ENCODE measurements at regions not wholly inside any gene's neighbourhood (a gene's known extent, or its start where the extent isn't known, plus 50 kb on each side); places are given as distances from the start of the nearest gene placed in this dataset.

DNA sequence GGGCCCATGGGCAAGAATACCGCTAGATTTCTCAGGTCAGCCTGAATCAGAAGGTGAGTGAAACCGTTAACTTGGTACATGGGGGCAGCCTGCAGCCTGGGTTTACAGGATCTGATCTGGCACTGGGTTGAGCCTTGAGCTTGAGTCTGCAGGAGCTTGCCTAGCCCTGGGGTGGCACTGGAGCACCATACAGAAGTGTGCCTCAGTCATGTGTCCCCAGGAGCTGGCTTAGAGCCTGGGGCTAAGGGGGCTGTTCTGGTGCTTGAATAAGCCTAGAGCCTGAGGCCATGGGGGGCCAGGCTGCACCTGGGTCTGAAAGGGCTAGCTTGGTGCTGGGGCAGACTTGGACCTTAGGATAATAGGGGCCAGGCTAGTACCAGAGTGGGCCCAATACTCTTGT is 457.2 kb upstream of the PBX1 start:
- H3K27ac ChIP-seq (ENCODE audit: low read depth in 2 of 2, low read length in 2 of 2) = no peak overlapping the region
- TF ChIP-seq, protein P1, sequence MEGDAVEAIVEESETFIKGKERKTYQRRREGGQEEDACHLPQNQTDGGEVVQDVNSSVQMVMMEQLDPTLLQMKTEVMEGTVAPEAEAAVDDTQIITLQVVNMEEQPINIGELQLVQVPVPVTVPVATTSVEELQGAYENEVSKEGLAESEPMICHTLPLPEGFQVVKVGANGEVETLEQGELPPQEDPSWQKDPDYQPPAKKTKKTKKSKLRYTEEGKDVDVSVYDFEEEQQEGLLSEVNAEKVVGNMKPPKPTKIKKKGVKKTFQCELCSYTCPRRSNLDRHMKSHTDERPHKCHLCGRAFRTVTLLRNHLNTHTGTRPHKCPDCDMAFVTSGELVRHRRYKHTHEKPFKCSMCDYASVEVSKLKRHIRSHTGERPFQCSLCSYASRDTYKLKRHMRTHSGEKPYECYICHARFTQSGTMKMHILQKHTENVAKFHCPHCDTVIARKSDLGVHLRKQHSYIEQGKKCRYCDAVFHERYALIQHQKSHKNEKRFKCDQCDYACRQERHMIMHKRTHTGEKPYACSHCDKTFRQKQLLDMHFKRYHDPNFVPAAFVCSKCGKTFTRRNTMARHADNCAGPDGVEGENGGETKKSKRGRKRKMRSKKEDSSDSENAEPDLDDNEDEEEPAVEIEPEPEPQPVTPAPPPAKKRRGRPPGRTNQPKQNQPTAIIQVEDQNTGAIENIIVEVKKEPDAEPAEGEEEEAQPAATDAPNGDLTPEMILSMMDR (IDR thresholded peaks at IDR 0.05; ENCODE audit: borderline replicate concordance, extremely low read depth, insufficient read depth) = no peak
- peak in 1 of 5 donors; percentile 37 for DNase-seq
- peaks cover 0 to 5% (median 2%) of the 10 kb centered on the region in 3 donors for H3K9me3 ChIP-seq (ENCODE audit: control insufficient read depth in 2 of 3, insufficient read depth in 1 of 3, low read length in 3 of 3)
- no peaks in the 10 kb centered on the region for H3K36me3 ChIP-seq (ENCODE audit: control insufficient read depth in 2 of 3, insufficient read depth in 3 of 3, low read length in 3 of 3)
- no peak overlapping the region for H3K9ac ChIP-seq (ENCODE audit: low read length in 3 of 3)
- no peaks in the 10 kb centered on the region for H3K27me3 ChIP-seq (ENCODE audit: control insufficient read depth, insufficient read depth, low read length)
- H3K4me3 ChIP-seq (ENCODE audit: low read length in 3 of 3) = no peak overlapping the region
- FAIRE-seq = no peak
- H3K4me1 ChIP-seq (ENCODE audit: control insufficient read depth in 2 of 3, insufficient read depth in 2 of 3, low read depth in 1 of 3, low read length in 3 of 3) = no peaks in the 10 kb centered on the region
- intact Hi-C loops (cut with DNase I) = no loop called here

DNA sequence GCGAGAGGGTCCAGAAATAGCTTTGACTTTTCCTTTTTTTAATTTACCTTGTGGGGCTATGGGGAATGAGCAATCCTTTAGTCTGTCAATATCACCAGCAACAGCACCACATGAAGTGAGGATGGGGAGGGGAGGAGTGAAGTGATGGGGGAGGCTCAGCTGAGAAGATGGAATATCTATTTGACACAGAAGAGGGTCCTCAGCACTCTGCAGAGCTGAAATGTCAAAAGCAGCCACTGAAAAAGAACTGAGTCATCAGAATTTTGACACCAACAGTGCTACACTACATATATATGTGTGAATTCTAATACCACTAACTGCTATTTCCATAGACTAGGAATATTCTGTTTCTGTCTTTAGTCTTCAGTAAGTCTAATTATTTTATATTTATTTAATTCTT is 427.0 kb upstream of the PBX1 start:
- Histone ChIP-seq H3K9ac (ENCODE audit: low read length in 3 of 3) (no peak overlapping the region), H3K4me3 (ENCODE audit: low read length in 3 of 3) (no peak overlapping the region), H3K27ac (ENCODE audit: low read depth in 2 of 2, low read length in 2 of 2) (no peak overlapping the region), H3K27me3 (ENCODE audit: control insufficient read depth, insufficient read depth, low read length) (no peaks in the 10 kb centered on the region), H3K4me1 (ENCODE audit: control insufficient read depth in 2 of 3, insufficient read depth in 2 of 3, low read depth in 1 of 3, low read length in 3 of 3) (no peaks in the 10 kb centered on the region), H3K36me3 (ENCODE audit: control insufficient read depth in 2 of 3, insufficient read depth in 3 of 3, low read length in 3 of 3) (no peaks in the 10 kb centered on the region), H3K9me3 (ENCODE audit: control insufficient read depth in 2 of 3, insufficient read depth in 1 of 3, low read length in 3 of 3) (no peaks in the 10 kb centered on the region)
- intact Hi-C loops (cut with DNase I) = no loop called here
- no peak for FAIRE-seq
- DNase-seq = no peak
- TF ChIP-seq, protein P1 (IDR thresholded peaks at IDR 0.05; ENCODE audit: borderline replicate concordance, extremely low read depth, insufficient read depth) = no peak

DNA sequence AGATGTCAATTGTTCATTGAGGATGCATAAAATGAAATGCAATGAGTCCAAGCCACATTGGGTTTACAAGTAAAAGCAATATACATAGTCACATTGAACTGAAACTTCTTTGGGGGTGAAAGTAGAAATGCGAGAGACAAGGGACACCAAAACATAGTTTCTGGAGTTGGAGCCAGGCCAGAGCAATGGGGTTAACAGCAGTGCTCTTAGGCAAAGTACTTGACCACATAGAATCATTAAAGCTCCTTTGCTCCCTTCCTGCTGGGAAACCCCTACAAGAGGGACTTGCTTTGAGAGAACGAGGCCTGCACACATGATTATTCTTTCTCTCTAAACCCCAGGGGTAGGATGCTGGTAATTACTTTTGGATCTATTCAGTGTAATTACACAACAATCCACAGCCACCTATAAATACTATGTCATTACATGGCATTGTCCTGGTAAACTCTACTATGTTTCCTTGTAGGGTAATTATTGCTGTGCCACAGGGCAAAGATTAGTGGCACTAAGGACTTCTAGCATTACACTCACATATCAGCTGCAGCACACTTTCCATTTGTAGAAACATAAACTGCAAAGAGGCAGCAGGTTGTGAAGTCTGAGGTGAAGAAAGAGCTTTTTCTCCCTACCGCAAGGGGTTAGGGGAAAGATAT is 421.6 kb upstream of the PBX1 start:
- intact Hi-C loops (cut with DNase I) = no loop called here
- no peak overlapping the region for H3K27ac ChIP-seq (ENCODE audit: low read depth in 2 of 2, low read length in 2 of 2)
- H3K27me3 ChIP-seq (ENCODE audit: control insufficient read depth, insufficient read depth, low read length) = no peaks in the 10 kb centered on the region
- DNase-seq (no peak), FAIRE-seq (no peak)
- no peaks in the 10 kb centered on the region for H3K4me1 ChIP-seq (ENCODE audit: control insufficient read depth in 2 of 3, insufficient read depth in 2 of 3, low read depth in 1 of 3, low read length in 3 of 3)
- no peak overlapping the region for H3K9ac ChIP-seq (ENCODE audit: low read length in 3 of 3)
- no peaks in the 10 kb centered on the region for H3K36me3 ChIP-seq (ENCODE audit: control insufficient read depth in 2 of 3, insufficient read depth in 3 of 3, low read length in 3 of 3)
- TF ChIP-seq, protein P1 (IDR thresholded peaks at IDR 0.05; ENCODE audit: borderline replicate concordance, extremely low read depth, insufficient read depth) = no peak
- H3K4me3 ChIP-seq (ENCODE audit: low read length in 3 of 3) = no peak overlapping the region
- no peaks in the 10 kb centered on the region for H3K9me3 ChIP-seq (ENCODE audit: control insufficient read depth in 2 of 3, insufficient read depth in 1 of 3, low read length in 3 of 3)

DNA sequence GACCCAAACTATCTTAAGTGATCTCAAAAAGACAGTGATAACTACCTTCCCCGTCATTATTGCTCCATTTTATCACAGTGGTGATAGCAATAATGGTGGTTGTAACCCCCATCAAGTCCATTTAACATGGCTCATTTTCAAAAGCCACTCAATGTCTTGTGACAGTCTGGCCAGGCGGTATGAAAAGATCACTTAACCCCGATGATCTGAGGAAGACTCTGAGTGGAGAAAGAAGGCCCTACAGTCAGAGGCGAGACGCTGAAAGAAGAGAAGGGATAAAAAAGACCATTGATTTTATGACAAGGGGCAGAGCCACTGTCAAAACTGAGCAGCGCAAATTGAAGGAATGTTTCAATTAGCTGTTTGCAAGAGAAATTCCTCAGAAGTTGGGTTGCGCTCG is 417.2 kb upstream of the PBX1 start:
- FAIRE-seq = no peak

More for the DNA sequence above, 417.2 kb upstream of the PBX1 start:
- intact Hi-C loops (cut with DNase I) = no loop called here
- Histone ChIP-seq H3K9me3 (ENCODE audit: control insufficient read depth in 2 of 3, insufficient read depth in 1 of 3, low read length in 3 of 3) (no peaks in the 10 kb centered on the region), H3K4me3 (ENCODE audit: low read length in 3 of 3) (no peak overlapping the region), H3K27ac (ENCODE audit: low read depth in 2 of 2, low read length in 2 of 2) (no peak overlapping the region), H3K36me3 (ENCODE audit: control insufficient read depth in 2 of 3, insufficient read depth in 3 of 3, low read length in 3 of 3) (no peaks in the 10 kb centered on the region), H3K4me1 (ENCODE audit: control insufficient read depth in 2 of 3, insufficient read depth in 2 of 3, low read depth in 1 of 3, low read length in 3 of 3) (no peaks in the 10 kb centered on the region), H3K27me3 (ENCODE audit: control insufficient read depth, insufficient read depth, low read length) (no peaks in the 10 kb centered on the region), H3K9ac (ENCODE audit: low read length in 3 of 3) (no peak overlapping the region)
- TF ChIP-seq, protein P1 (IDR thresholded peaks at IDR 0.05; ENCODE audit: borderline replicate concordance, extremely low read depth, insufficient read depth) = no peak
- DNase-seq = no peak

Measured in kidney (tissue), 13 donors.